Stimulated activated CD4-positive, alpha-beta T cell treated with anti-CD3 and anti-CD28 coated beads, Interleukin-4, amount 100 ng/mL, for 1 hour (primary cell): ENCODE measurements at regions not wholly inside any gene's neighbourhood (a gene's known extent, or its start where the extent isn't known, plus 50 kb on each side); places are given as distances from the start of the nearest gene placed in this dataset.

Source experiments
- DNase-seq: peaks from one replicate; pipeline ENCODE4 v3.0.0-alpha.2; 2020

- no peak for DNase-seq
Observed at GRCh38 chr11:26199331-26200095, 132.4 kb upstream of the ANO3 start.

- DNase-seq, result no peak
Observed at GRCh38 chr11:26201411-26201810, 130.5 kb upstream of the ANO3 start.

- no peak for DNase-seq
Observed at GRCh38 chr11:26202754-26203153, 129.2 kb upstream of the ANO3 start.

GRCh38 chr11:26204101-26204500 lies 127.8 kb upstream of the ANO3 start:
- DNase-seq, result no peak

- DNase-seq, result no peak
Observed at GRCh38 chr11:26204839-26205238, 127.1 kb upstream of the ANO3 start.

- no peak for DNase-seq
Observed at GRCh38 chr11:26219183-26220117, 112.5 kb upstream of the ANO3 start.

- DNase-seq, result no peak
Observed at GRCh38 chr11:26225646-26226045, 106.3 kb upstream of the ANO3 start.

- DNase-seq, result no peak
Observed at GRCh38 chr11:26227301-26227746, 104.6 kb upstream of the ANO3 start.

- no peak for DNase-seq
Observed at GRCh38 chr11:26227883-26228502, 103.9 kb upstream of the ANO3 start.

GRCh38 chr11:26228778-26229177 lies 103.2 kb upstream of the ANO3 start:
- DNase-seq, result no peak

GRCh38 chr11:26229257-26229656 lies 102.7 kb upstream of the ANO3 start:
- DNase-seq, result no peak

GRCh38 chr11:26229981-26230380 lies 101.9 kb upstream of the ANO3 start:
- no peak for DNase-seq

- DNase-seq, result no peak
Observed at GRCh38 chr11:26231252-26231661, 100.7 kb upstream of the ANO3 start.

- no peak for DNase-seq
Observed at GRCh38 chr11:26234451-26234850, 97.5 kb upstream of the ANO3 start.

GRCh38 chr11:26243426-26243825 lies 88.5 kb upstream of the ANO3 start:
- DNase-seq, result no peak

GRCh38 chr11:26244207-26244606 lies 87.7 kb upstream of the ANO3 start:
- DNase-seq, result no peak

- DNase-seq, result no peak
Observed at GRCh38 chr11:26245046-26245445, 86.9 kb upstream of the ANO3 start.

GRCh38 chr11:26247340-26247739 lies 84.6 kb upstream of the ANO3 start:
- no peak for DNase-seq

- no peak for DNase-seq
Observed at GRCh38 chr11:26248661-26249060, 83.3 kb upstream of the ANO3 start.

- DNase-seq, result no peak
Observed at GRCh38 chr11:26254378-26254777, 77.6 kb upstream of the ANO3 start.

GRCh38 chr11:26263769-26264168 lies 68.2 kb upstream of the ANO3 start:
- no peak for DNase-seq

- no peak for DNase-seq
Observed at GRCh38 chr11:26264266-26264665, 67.7 kb upstream of the ANO3 start.

- no peak for DNase-seq
Observed at GRCh38 chr11:26268980-26269660, 62.8 kb upstream of the ANO3 start.
